GM12873 (cell line): ENCODE measurements at regions not wholly inside any gene's neighbourhood (a gene's known extent, or its start where the extent isn't known, plus 50 kb on each side); places are given as distances from the start of the nearest gene placed in this dataset.

ENCODE experiments used
- CTCF ChIP-seq: IDR thresholded peaks from 2 replicates; pipeline ENCODE4 v1.5.1; 2012; ENCODE audit warnings: low read depth, mild to moderate bottlenecking, moderate library complexity, low read length, control low read depth; ENCODE audit not compliant: insufficient read depth; ENCODE audit errors: missing control alignments

DNA sequence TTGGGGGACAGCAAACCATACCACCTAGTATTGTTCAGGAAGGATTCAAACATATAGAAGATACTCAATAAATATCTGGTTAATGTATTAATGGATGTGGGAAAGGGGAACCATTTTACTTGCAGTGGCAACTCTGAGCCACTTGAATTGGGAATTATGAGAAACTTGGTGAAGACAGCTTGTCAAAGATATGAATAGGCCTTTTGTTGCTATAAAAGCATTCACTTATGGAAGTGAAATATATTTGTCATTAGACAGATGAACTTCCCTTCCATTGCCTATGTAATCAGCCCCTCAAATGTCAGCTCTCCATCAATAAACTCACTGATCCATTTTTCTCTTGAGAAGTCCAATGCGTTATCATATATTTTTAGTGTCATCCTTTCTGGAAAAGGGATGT lies 56.1 kb downstream of the GPR85 start:
- TF ChIP-seq CTCF: no peak

DNA sequence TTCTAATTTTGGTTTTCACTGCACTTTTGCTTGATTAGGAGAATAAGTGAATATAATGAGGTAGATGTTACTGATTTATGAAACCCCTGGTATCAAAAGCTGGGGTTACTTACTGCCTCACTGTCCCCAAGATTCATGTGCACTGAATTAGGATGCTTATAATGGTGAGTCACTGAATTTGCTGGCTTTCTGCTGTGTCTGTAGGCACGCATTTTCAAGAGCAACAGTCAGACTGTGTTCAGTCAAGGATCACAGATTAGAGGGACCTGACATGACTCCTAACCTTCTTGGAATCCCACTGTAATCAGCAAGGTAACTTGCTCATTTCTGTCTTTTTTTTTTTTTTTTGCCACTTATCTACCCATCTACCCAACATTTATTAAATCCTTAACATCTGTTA lies 59.7 kb downstream of the GPR85 start:
- TF ChIP-seq CTCF: no peak

- no peak for TF ChIP-seq CTCF
Measured at GRCh38 chr7:113015034-113015645, 71.5 kb downstream of the GPR85 start.

- TF ChIP-seq CTCF: no peak
Measured at GRCh38 chr7:113013761-113014449, 72.7 kb downstream of the GPR85 start.

GRCh38 chr7:113010377-113010776 lies 76.2 kb downstream of the GPR85 start:
- no peak for TF ChIP-seq CTCF

- TF ChIP-seq CTCF: no peak
Measured at GRCh38 chr7:113008755-113009154, 77.9 kb downstream of the GPR85 start.

DNA sequence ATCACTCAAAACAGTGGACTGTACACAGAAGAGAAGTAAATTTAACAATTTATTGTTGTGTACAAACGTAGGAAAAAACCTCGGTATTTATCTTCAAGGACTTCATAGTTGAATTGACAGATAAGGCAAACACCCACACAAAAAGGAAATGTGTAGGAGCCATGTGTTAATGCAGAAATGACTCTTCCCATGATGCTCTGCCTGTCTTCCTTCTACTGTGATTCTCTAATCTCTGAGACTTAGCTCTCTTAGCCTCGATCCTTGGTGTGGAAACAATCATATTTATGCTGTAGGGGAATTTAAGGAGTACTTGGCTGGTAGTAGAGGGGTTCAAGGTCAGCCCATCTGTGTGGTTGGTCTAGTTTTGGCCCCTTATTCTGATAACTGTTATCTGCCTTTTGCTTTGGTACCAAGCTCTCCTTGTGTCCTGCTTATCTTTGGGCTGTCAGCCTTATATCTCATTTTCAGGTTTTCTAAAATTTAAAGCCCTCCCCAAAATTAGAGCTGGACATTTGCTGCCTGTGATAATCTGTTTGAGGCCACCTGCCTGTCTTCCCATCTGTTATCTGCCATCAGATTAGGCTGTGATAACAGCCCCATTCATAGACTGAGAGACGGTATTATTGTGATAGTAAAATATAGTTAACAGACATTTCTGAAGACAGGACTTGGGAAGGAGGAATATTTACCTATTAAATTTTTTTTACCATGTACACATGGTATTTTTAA lies 81.7 kb downstream of the GPR85 start:
- TF ChIP-seq CTCF: no peak
